SK-N-SH (cell line): ENCODE measurements at regions not wholly inside any gene's neighbourhood (a gene's known extent, or its start where the extent isn't known, plus 50 kb on each side); places are given as distances from the start of the nearest gene placed in this dataset.

Experiments
- CTCF ChIA-PET: fragments of 300-600, 350-600 bp; formaldehyde crosslinking; extraction: SDS; loops from one replicate; lab custom pipeline; 2021; lab: Yijun Ruan, JAX
- POLR2A ChIA-PET: fragments of 350-600 bp; sonication (Branson Sonifier 250); formaldehyde crosslinking; extraction: SDS; loops from one replicate; lab custom pipeline; 2020; ENCODE audit warnings: antibody characterized with exemption, inconsistent platforms; lab: Yijun Ruan, JAX
- DNase-seq: peaks from one replicate; pipeline ENCODE4 v3.0.0; 2012
- H2AFZ ChIP-seq: fragments of 200-600 bp; sonication (generic); 2 replicates; pipeline ENCODE4 v1.8.1; 2016; ENCODE audit warnings: antibody characterized with exemption, mild to moderate bottlenecking, low read depth
- H3F3A ChIP-seq: fragments of 200-600 bp; sonication (generic); replicated peaks from 2 replicates; pipeline ENCODE3; 2016; ENCODE audit warnings: antibody characterized with exemption, mild to moderate bottlenecking; ENCODE audit not compliant: insufficient read depth
- H3K27ac ChIP-seq, 2 experiments: fragments of 200-500 bp in 1 of 2; fragments of 200-600 bp in 1 of 2; sonication (Bioruptor generic) in 1 of 2; sonication (generic), shearing (Covaris generic) in 1 of 2; 2 replicates each; pipeline versions ENCODE4 v1.5.1 to v1.6.1; 2014 to 2016; ENCODE audit warnings: low read depth in 2 of 2, inconsistent platforms in 1 of 2, low read length in 1 of 2, mild to moderate bottlenecking in 1 of 2, mixed read lengths in 1 of 2
- H3K27me3 ChIP-seq: fragments of 200-600 bp; sonication (generic), shearing (Covaris generic); 2 replicates; pipeline ENCODE4 v1.6.1; 2016; ENCODE audit warnings: mixed run types; ENCODE audit not compliant: insufficient read depth
- H3K36me3 ChIP-seq, 2 experiments: fragments of 200-500 bp in 1 of 2; fragments of 200-600 bp in 1 of 2; sonication (Bioruptor generic) in 1 of 2; sonication (generic) in 1 of 2; replicated peaks in 1 of 2; 2 replicates each; pipeline versions ENCODE3 to v1.5.1; 2014 to 2016; ENCODE audit warnings: low read length in 1 of 2, mild to moderate bottlenecking in 1 of 2; ENCODE audit not compliant: insufficient read depth in 2 of 2, control insufficient read depth in 1 of 2
- H3K4me1 ChIP-seq, 2 experiments: fragments of 200-500 bp in 1 of 2; fragments of 200-600 bp in 1 of 2; sonication (Bioruptor generic) in 1 of 2; sonication (generic), shearing (Covaris generic) in 1 of 2; 2 replicates each; pipeline versions ENCODE4 v1.5.1 to v1.6.1; 2014 to 2016; ENCODE audit warnings: low read depth in 1 of 2, low read length in 1 of 2, mixed run types in 1 of 2; ENCODE audit not compliant: insufficient read depth in 2 of 2, control insufficient read depth in 1 of 2
- H3K4me2 ChIP-seq: fragments of 200-600 bp; sonication (generic), shearing (Covaris generic); 2 replicates; pipeline ENCODE4 v1.6.1; 2017; ENCODE audit warnings: mixed run types
- H3K4me3 ChIP-seq, 2 experiments: fragments of 200-500 bp in 1 of 2; fragments of 200-600 bp in 1 of 2; sonication (Bioruptor generic) in 1 of 2; sonication (generic), shearing (Covaris generic) in 1 of 2; 2 replicates each; pipeline versions ENCODE4 v1.5.1 to v1.8.1; 2014 to 2016; ENCODE audit warnings: low read depth in 2 of 2, inconsistent platforms in 1 of 2, low read length in 1 of 2, mild to moderate bottlenecking in 1 of 2, mixed read lengths in 1 of 2, moderate library complexity in 1 of 2
- H3K79me2 ChIP-seq: fragments of 200-600 bp; sonication (generic); 2 replicates; pipeline ENCODE4 v1.8.1; 2017; ENCODE audit warnings: mild to moderate bottlenecking; ENCODE audit not compliant: insufficient read depth
- H3K9ac ChIP-seq: fragments of 200-600 bp; sonication (generic); 2 replicates; pipeline ENCODE4 v1.6.1; 2017; ENCODE audit warnings: mixed run types
- H3K9me2 ChIP-seq: fragments of 200-600 bp; sonication (generic); 2 replicates; pipeline ENCODE4 v1.6.1; 2017; ENCODE audit warnings: mixed run types
- H3K9me3 ChIP-seq: fragments of 200-600 bp; sonication (generic); 2 replicates; pipeline ENCODE4 v1.6.1; 2017; ENCODE audit warnings: mixed run types, mild to moderate bottlenecking, moderate library complexity
- H4K20me1 ChIP-seq: fragments of 200-600 bp; sonication (generic); 2 replicates; pipeline ENCODE4 v1.6.1; 2017; ENCODE audit warnings: mild to moderate bottlenecking, mixed run types; ENCODE audit not compliant: insufficient read depth
- EP300 ChIP-seq, 2 experiments: IDR thresholded peaks; 2 replicates each; pipeline versions ENCODE4 v1.4.0 to v1.6.1; 2012; ENCODE audit warnings: borderline replicate concordance in 1 of 2, low read depth in 1 of 2, low read length in 1 of 2
- FOXM1 ChIP-seq: IDR thresholded peaks from 2 replicates; pipeline ENCODE4 v1.4.0; 2012; ENCODE audit warnings: low read depth, mild to moderate bottlenecking
- GABPA ChIP-seq: IDR thresholded peaks from 2 replicates; pipeline ENCODE4 v1.4.0; 2012; ENCODE audit warnings: low read depth, mild to moderate bottlenecking
- GATA2 ChIP-seq: sonication (generic); formaldehyde crosslinking; IDR thresholded peaks from 2 replicates; pipeline ENCODE4 v1.5.0; 2020; ENCODE audit warnings: mild to moderate bottlenecking, missing genetic modification reagents
- NRF1 ChIP-seq: IDR thresholded peaks from 2 replicates; pipeline ENCODE4 v1.6.1; 2012; ENCODE audit warnings: low read depth, mild to moderate bottlenecking, low read length
- PBX3 ChIP-seq: IDR thresholded peaks from 2 replicates; pipeline ENCODE4; 2012
- RCOR1 ChIP-seq: fragments of 150-350 bp; IDR thresholded peaks from 2 replicates; pipeline ENCODE4 v1.6.1; 2017; ENCODE audit warnings: antibody characterized with exemption, low read length
- RXRA ChIP-seq: IDR thresholded peaks from 2 replicates; pipeline ENCODE4 v1.4.0; 2012; ENCODE audit warnings: low read depth, mild to moderate bottlenecking, borderline replicate concordance
- SMC3 ChIP-seq: IDR thresholded peaks from 2 replicates; pipeline ENCODE4 v1.6.1; 2012; ENCODE audit warnings: low read depth, low read length, improper control_type of control experiment
- TAF1 ChIP-seq: IDR thresholded peaks from 2 replicates; pipeline ENCODE4 v1.6.1; 2012; ENCODE audit warnings: low read depth, mild to moderate bottlenecking, low read length, moderate library complexity, borderline replicate concordance
- YY1 ChIP-seq: IDR thresholded peaks from 2 replicates; pipeline ENCODE4 v1.4.0; 2012; ENCODE audit warnings: low read depth, mild to moderate bottlenecking
- ZBTB33 ChIP-seq: IDR thresholded peaks from 2 replicates; pipeline ENCODE4 v1.4.0; 2012; ENCODE audit warnings: low read depth, borderline replicate concordance
- TF ChIP-seq, protein P1 (sequence below): IDR thresholded peaks from 2 replicates; pipeline ENCODE4 v1.4.0; 2012; ENCODE audit warnings: low read depth
- TF ChIP-seq, protein P2 (sequence below): fragments of 200-600 bp; sonication (generic); IDR thresholded peaks from 2 replicates; pipeline ENCODE4 v1.6.1; 2017; ENCODE audit warnings: antibody characterized with exemption, mild to moderate bottlenecking, moderate library complexity

DNA sequence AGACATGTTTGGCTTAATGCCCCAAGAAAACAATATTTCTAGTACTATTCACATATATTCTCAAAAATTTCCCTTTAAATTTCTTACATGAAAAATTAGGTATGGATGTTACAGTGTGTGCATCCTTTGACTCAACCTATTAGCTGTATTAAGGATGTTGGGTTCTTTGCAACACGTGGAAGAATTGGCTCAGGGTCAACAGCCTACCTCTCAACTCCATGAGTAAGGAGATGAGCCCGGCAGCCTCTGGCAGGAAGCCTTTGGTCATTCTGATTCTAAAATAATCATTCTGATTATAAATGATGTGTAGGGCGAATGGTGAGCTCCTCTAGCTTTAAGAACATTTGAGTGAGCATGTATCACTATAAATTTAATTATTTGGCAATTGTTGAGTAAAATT lies 148.0 kb upstream of the WDFY3 start (continued):
- TF ChIP-seq PBX3 (no peak), EP300 (IDR thresholded peaks at IDR 0.05; ENCODE audit: borderline replicate concordance in 1 of 2, low read depth in 1 of 2, low read length in 1 of 2) (no peak)
- TF ChIP-seq, all 33 proteins: peak for 0

DNA sequence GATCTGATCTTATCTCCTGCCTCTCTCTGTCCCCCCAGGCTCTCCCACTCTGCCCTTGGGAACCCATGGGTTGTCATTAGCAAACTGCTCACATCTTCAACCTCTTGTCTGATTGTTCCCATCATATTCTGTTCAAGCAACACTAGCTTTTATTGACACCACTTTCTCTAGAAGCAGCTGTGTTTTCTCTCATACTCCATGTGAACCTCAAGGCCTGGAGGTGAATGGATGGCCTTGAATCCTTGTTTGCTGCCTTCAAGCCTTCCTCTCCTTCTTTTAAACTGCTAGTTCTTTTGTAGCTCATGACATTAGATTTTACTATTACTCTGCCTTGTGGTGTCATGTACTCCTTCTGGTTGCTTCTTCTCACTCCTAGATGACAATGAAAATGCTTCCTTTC lies 149.5 kb upstream of the WDFY3 start:
- no peaks in the 10 kb centered on the region for H3K27me3 ChIP-seq
- no peaks in the 10 kb centered on the region for H3K79me2 ChIP-seq
- H4K20me1 ChIP-seq = no peaks in the 10 kb centered on the region
- no peaks in the 10 kb centered on the region for H3K9me3 ChIP-seq
- H3K9ac ChIP-seq = no peak overlapping the region
- POLR2A ChIA-PET = interaction anchor here (0.6 kb wide), 1 partner anchor 1906 kb away, joined by 4 read pairs; no protein-coding TSS in a partner anchor
- no peak overlapping the region for H2AFZ ChIP-seq
- no peaks in the 10 kb centered on the region for H3K9me2 ChIP-seq
- no peak overlapping the region for H3K27ac ChIP-seq
- CTCF ChIA-PET = interaction anchor here (0.8 to 1.1 kb wide), 3 partner anchors 31 to 632 kb away, joined by 3 to 6 read pairs (median 3); no protein-coding TSS in a partner anchor
- TF ChIP-seq EP300 (IDR thresholded peaks at IDR 0.05; ENCODE audit: borderline replicate concordance in 1 of 2, low read depth in 1 of 2, low read length in 1 of 2) (no peak), YY1 (no peak), RXRA (no peak), GABPA (no peak), PBX3 (no peak), NRF1 (no peak), TAF1 (no peak), ZBTB33 (no peak), GATA2 (no peak), RCOR1 (no peak), FOXM1 (no peak), SMC3 (no peak)
- TF ChIP-seq, protein P1, sequence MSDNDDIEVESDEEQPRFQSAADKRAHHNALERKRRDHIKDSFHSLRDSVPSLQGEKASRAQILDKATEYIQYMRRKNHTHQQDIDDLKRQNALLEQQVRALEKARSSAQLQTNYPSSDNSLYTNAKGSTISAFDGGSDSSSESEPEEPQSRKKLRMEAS = no peak
- TF ChIP-seq, protein P2, sequence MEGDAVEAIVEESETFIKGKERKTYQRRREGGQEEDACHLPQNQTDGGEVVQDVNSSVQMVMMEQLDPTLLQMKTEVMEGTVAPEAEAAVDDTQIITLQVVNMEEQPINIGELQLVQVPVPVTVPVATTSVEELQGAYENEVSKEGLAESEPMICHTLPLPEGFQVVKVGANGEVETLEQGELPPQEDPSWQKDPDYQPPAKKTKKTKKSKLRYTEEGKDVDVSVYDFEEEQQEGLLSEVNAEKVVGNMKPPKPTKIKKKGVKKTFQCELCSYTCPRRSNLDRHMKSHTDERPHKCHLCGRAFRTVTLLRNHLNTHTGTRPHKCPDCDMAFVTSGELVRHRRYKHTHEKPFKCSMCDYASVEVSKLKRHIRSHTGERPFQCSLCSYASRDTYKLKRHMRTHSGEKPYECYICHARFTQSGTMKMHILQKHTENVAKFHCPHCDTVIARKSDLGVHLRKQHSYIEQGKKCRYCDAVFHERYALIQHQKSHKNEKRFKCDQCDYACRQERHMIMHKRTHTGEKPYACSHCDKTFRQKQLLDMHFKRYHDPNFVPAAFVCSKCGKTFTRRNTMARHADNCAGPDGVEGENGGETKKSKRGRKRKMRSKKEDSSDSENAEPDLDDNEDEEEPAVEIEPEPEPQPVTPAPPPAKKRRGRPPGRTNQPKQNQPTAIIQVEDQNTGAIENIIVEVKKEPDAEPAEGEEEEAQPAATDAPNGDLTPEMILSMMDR = no peak
- H3K36me3 ChIP-seq = no peaks in the 10 kb centered on the region
- no peak overlapping the region for H3K4me2 ChIP-seq
- no peak overlapping the region for H3K4me3 ChIP-seq
- no peaks in the 10 kb centered on the region for H3K4me1 ChIP-seq
- H3F3A ChIP-seq = no peaks in the 10 kb centered on the region
- DNase-seq = no peak
